Thyroid gland (tissue), 4 donors: ENCODE measurements at regions not wholly inside any gene's neighbourhood (a gene's known extent, or its start where the extent isn't known, plus 50 kb on each side); places are given as distances from the start of the nearest gene placed in this dataset.

ENCODE experiments used
- DNase-seq, 2 donors: peaks; one replicate each; pipeline ENCODE4 v3.0.0-alpha.2; 2019
- H3K27ac ChIP-seq, 3 donors: fragments of 200-600 bp; sonication (generic); 1 replicate in 2 of 3; 2 replicates in 1 of 3; pipeline ENCODE4 v1.5.1; 2016 to 2019; ENCODE audit warnings: mild to moderate bottlenecking in 1 of 3, moderate library complexity in 1 of 3
- H3K27me3 ChIP-seq: fragments of 200-600 bp; sonication (generic); one replicate; pipeline ENCODE4 v1.5.1; 2019
- H3K36me3 ChIP-seq, 2 donors: fragments of 200-600 bp; sonication (generic); one replicate each; pipeline ENCODE4 v1.5.1; 2016 to 2019
- H3K4me1 ChIP-seq, 2 donors: fragments of 200-600 bp; sonication (generic); one replicate each; pipeline ENCODE4 v1.5.1; 2017 to 2019
- H3K4me3 ChIP-seq, 3 donors: fragments of 200-600 bp; sonication (generic); replicated peaks in 1 of 3; 1 replicate in 2 of 3; 2 replicates in 1 of 3; pipeline ENCODE4 v1.5.1; 2016; ENCODE audit warnings: mild to moderate bottlenecking in 1 of 3
- H3K9me3 ChIP-seq: fragments of 200-600 bp; sonication (generic); one replicate; pipeline ENCODE4 v1.5.1; 2017
- POLR2A ChIP-seq, 2 donors: fragments of 450-650 bp; IDR thresholded peaks; one replicate each; pipeline ENCODE4 v1.6.1; 2017; ENCODE audit warnings: antibody characterized with exemption in 2 of 2, mild to moderate bottlenecking in 2 of 2, moderate library complexity in 1 of 2
- WGBS, 2 donors: methylation state at CpG; one replicate each; pipeline ENCODE4 v1.1.5; 2017; 5-methylcytosine and 5-hydroxymethylcytosine counted together
- intact Hi-C: fragments of 100-400 bp; cut with DNase I; formaldehyde crosslinking; loops from one replicate; pipeline ENCODE4 v1.15.1; 2023
- TF ChIP-seq, protein P1 (sequence below), 6 experiments: fragments of 200-600 bp in 3 of 6; fragments of 450-650 bp in 3 of 6; sonication (generic) in 3 of 6; IDR thresholded peaks; one replicate each; pipeline ENCODE4 v1.5.1; 2016 to 2019; ENCODE audit warnings: antibody characterized with exemption in 6 of 6, mild to moderate bottlenecking in 2 of 6, inconsistent platforms in 1 of 6, moderate library complexity in 1 of 6

DNA sequence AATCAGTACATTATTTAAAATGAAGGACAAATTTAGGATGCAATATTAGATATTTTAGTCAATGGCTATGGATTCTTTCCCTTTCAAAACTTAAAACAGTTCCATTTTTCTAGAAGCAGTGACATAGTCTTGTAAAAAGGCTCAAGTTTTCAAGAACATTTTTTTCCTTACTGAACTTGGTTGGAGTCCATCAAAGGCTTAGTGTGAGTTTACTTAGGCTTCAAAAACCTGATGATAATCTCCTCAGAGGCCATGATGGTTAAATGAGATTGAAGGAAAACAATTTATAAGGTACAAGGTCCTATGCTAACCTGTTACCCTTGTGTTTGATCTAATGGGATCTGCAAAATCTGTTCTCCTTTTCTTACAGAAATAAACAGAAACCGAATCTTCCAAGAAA, 531.8 kb downstream of the UTRN start:
- Histone ChIP-seq H3K27ac (no peak overlapping the region), H3K4me3 (no peak overlapping the region), H3K9me3 (no peaks in the 10 kb centered on the region), H3K27me3 (no peaks in the 10 kb centered on the region), H3K36me3 (no peaks in the 10 kb centered on the region), H3K4me1 (no peaks in the 10 kb centered on the region)
- no peak for DNase-seq
- no peak for TF ChIP-seq POLR2A (IDR thresholded peaks at IDR 0.05)
- TF ChIP-seq, protein P1, sequence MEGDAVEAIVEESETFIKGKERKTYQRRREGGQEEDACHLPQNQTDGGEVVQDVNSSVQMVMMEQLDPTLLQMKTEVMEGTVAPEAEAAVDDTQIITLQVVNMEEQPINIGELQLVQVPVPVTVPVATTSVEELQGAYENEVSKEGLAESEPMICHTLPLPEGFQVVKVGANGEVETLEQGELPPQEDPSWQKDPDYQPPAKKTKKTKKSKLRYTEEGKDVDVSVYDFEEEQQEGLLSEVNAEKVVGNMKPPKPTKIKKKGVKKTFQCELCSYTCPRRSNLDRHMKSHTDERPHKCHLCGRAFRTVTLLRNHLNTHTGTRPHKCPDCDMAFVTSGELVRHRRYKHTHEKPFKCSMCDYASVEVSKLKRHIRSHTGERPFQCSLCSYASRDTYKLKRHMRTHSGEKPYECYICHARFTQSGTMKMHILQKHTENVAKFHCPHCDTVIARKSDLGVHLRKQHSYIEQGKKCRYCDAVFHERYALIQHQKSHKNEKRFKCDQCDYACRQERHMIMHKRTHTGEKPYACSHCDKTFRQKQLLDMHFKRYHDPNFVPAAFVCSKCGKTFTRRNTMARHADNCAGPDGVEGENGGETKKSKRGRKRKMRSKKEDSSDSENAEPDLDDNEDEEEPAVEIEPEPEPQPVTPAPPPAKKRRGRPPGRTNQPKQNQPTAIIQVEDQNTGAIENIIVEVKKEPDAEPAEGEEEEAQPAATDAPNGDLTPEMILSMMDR (IDR thresholded peaks at IDR 0.05): no peak
- intact Hi-C loops: no loop called here
- 88 to 96% methylated on average over 1 of the region's 1 CpG for WGBS, 2 donors

DNA sequence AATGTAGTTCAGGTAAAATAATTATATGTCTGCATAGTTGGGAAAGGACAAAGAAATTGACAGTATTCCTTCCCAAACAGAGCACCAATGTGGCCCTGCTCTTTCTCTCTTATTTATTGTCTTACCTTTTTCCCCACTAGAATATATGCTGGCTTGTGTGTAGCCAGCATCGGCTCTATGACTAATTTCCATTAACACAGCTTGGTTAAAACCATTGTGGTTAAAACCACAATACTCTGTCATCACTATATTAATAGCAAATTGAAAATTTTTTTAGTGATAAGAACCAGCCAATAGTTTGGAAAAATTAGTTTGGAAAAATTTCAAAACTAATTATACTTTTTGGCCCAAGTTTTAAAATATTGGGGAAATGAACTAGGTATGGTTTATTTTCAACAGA, 535.1 kb downstream of the UTRN start:
- H3K9me3 ChIP-seq: no peaks in the 10 kb centered on the region
- DNase-seq: no peak
- no peak for TF ChIP-seq POLR2A (IDR thresholded peaks at IDR 0.05)
- TF ChIP-seq, protein P1 (IDR thresholded peaks at IDR 0.05): no peak
- WGBS, 2 donors: 82 to 85% methylated on average over 1 of the region's 1 CpG
- intact Hi-C loops: no loop called here
- no peak overlapping the region for H3K4me3 ChIP-seq
- H3K4me1 ChIP-seq: no peaks in the 10 kb centered on the region
- no peaks in the 10 kb centered on the region for H3K27me3 ChIP-seq
- H3K36me3 ChIP-seq: no peaks in the 10 kb centered on the region
- no peak overlapping the region for H3K27ac ChIP-seq

- no peaks in the 10 kb centered on the region for H3K9me3 ChIP-seq
- TF ChIP-seq POLR2A (IDR thresholded peaks at IDR 0.05): no peak
- TF ChIP-seq, protein P1 (IDR thresholded peaks at IDR 0.05): no peak
- intact Hi-C loops: no loop called here
- no peak overlapping the region for H3K4me3 ChIP-seq
- no peak overlapping the region for H3K27ac ChIP-seq
- peaks cover 0 to 4% of the 10 kb centered on the region in 2 donors for H3K36me3 ChIP-seq
- 80 to 90% methylated on average over 4 of the region's 4 CpGs for WGBS, 2 donors
- H3K27me3 ChIP-seq: no peaks in the 10 kb centered on the region
- no peaks in the 10 kb centered on the region for H3K4me1 ChIP-seq
- DNase-seq: no peak
These were observed 538.0 kb downstream of the UTRN start for GRCh38 chr6:144823131-144823530.

GRCh38 chr6:144824018-144824417, 538.9 kb downstream of the UTRN start:
- Histone ChIP-seq H3K9me3 (no peaks in the 10 kb centered on the region), H3K4me1 (no peaks in the 10 kb centered on the region), H3K27ac (no peak overlapping the region), H3K36me3 (peaks cover 0 to 4% of the 10 kb centered on the region in 2 donors), H3K27me3 (no peaks in the 10 kb centered on the region), H3K4me3 (no peak overlapping the region)
- intact Hi-C loops: no loop called here
- DNase-seq: no peak
- no peak for TF ChIP-seq POLR2A (IDR thresholded peaks at IDR 0.05)
- TF ChIP-seq, protein P1 (IDR thresholded peaks at IDR 0.05): no peak

GRCh38 chr6:144834426-144835038, 549.4 kb downstream of the UTRN start:
- DNase-seq: no peak
- Histone ChIP-seq H3K4me1 (no peaks in the 10 kb centered on the region), H3K9me3 (no peaks in the 10 kb centered on the region), H3K27me3 (no peaks in the 10 kb centered on the region), H3K27ac (no peak overlapping the region), H3K4me3 (no peak overlapping the region), H3K36me3 (peaks cover 39% of the 10 kb centered on the region in 2 donors)
- WGBS, 2 donors: 89 to 93% methylated on average over 6 of the region's 6 CpGs
- intact Hi-C loops: no loop called here
- TF ChIP-seq, protein P1 (IDR thresholded peaks at IDR 0.05): no peak
- TF ChIP-seq POLR2A (IDR thresholded peaks at IDR 0.05): no peak
